ENCODE measurements at regions not wholly inside any gene's neighbourhood (a gene's known extent, or its start where the extent isn't known, plus 50 kb on each side); places are given as distances from the start of the nearest gene placed in this dataset.

GRCh38 chr15:81480645-81481053, 106.6 kb upstream of the TMC3 start:
- peak; percentile 48 to 66 for TF ChIP-seq CTCF (IDR thresholded peaks at IDR 0.05; ENCODE audit: extremely low read depth in 1 of 2, insufficient read depth in 1 of 2, low read depth in 1 of 2, low read length in 2 of 2)
- TF ChIP-seq JUN (IDR thresholded peaks at IDR 0.05; ENCODE audit: borderline replicate concordance, insufficient read depth, insufficient read length, low read depth): no peak
- no peak for TF ChIP-seq POLR2A (IDR thresholded peaks at IDR 0.05; ENCODE audit: low read depth, low read length)
- no peak for TF ChIP-seq POLR2AphosphoS5 (IDR thresholded peaks at IDR 0.05; ENCODE audit: insufficient read depth, low read depth, low read length)
